Right lobe of liver (tissue), 6 donors: ENCODE measurements at regions not wholly inside any gene's neighbourhood (a gene's known extent, or its start where the extent isn't known, plus 50 kb on each side); places are given as distances from the start of the nearest gene placed in this dataset.

Source experiments
- ATAC-seq, 4 donors: fragments of 200-7000 bp; cut with Tn5 transposase; one replicate each; pipeline ENCODE4 v1.9.1; 2020; ENCODE audit warnings: mild to moderate bottlenecking in 4 of 4, moderate library complexity in 4 of 4
- DNase-seq, 3 donors: peaks; one replicate each; pipeline ENCODE4 v3.0.0-alpha.2; 2020
- H3K27ac ChIP-seq, 3 donors: fragments of 200-600 bp; one replicate each; pipeline ENCODE4 v1.8.0; 2022
- H3K27me3 ChIP-seq, 2 donors: fragments of 200-600 bp; one replicate each; pipeline ENCODE4 v1.8.0; 2022
- H3K36me3 ChIP-seq, 4 donors: fragments of 200-600 bp; sonication (generic) in 1 of 4; one replicate each; pipeline versions ENCODE4 v1.5.1 to v1.8.0; 2017 to 2022; ENCODE audit warnings: control low read depth in 1 of 4
- H3K4me1 ChIP-seq, 4 donors: fragments of 200-600 bp; sonication (generic) in 1 of 4; one replicate each; pipeline versions ENCODE4 v1.5.1 to v1.8.0; 2017 to 2022; ENCODE audit warnings: control low read depth in 1 of 4
- H3K4me3 ChIP-seq, 3 donors: fragments of 200-600 bp; one replicate each; pipeline ENCODE4 v1.8.0; 2022
- H3K9me3 ChIP-seq, 4 donors: fragments of 200-600 bp; sonication (generic) in 1 of 4; one replicate each; pipeline versions ENCODE4 v1.5.1 to v1.8.0; 2017 to 2022; ENCODE audit warnings: control low read depth in 1 of 4
- CTCF ChIP-seq, 4 donors: fragments of 200-600 bp in 3 of 4; fragments of 450-650 bp in 1 of 4; IDR thresholded peaks; one replicate each; pipeline versions ENCODE4 v1.5.1 to v1.8.0; 2016 to 2022; ENCODE audit warnings: antibody characterized with exemption in 4 of 4, mild to moderate bottlenecking in 2 of 4
- POLR2A ChIP-seq: fragments of 450-650 bp; IDR thresholded peaks from one replicate; pipeline ENCODE4 v1.6.1; 2017; ENCODE audit warnings: antibody characterized with exemption, mild to moderate bottlenecking
- WGBS: methylation state at CpG from one replicate; pipeline ENCODE4 v1.1.6; 2018; ENCODE audit warnings: low coverage, low lambda C conversion rate; ENCODE audit not compliant: insufficient coverage; ENCODE audit errors: missing lambda C conversion rate; 5-methylcytosine and 5-hydroxymethylcytosine counted together
- intact Hi-C, 2 donors: fragments of 100-400 bp; cut with DNase I; formaldehyde crosslinking; loops; one replicate each; pipeline versions ENCODE4 v1.11.2 to v1.14.1; 2022
- donor health status: DM: no; HTN: yes; CAD: no.
- donor health status: DM: no; HTN: no; CAD: no.
- donor health status: DM: no; HTN: no; CAD: no.
- donor health status: DM: no; HTN: yes; CAD: no.
- donor health status: DM: no; HTN: yes; CAD: no.

- intact Hi-C loops = no loop called here
- ATAC-seq (no peak), DNase-seq (no peak)
- Histone ChIP-seq H3K36me3 (no peaks in the 10 kb centered on the region), H3K4me3 (no peak overlapping the region), H3K4me1 (no peaks in the 10 kb centered on the region), H3K27ac (no peak overlapping the region), H3K9me3 (no peaks in the 10 kb centered on the region), H3K27me3 (no peaks in the 10 kb centered on the region)
- WGBS = 25% methylated on average over 1 of the region's 1 CpG
- TF ChIP-seq POLR2A (no peak), CTCF (IDR thresholded peaks at IDR 0.05) (no peak)
Observed at GRCh38 chr7:81621893-81622292, 148.0 kb downstream of the HGF start.

- Histone ChIP-seq H3K4me3 (no peak overlapping the region), H3K27ac (no peak overlapping the region), H3K9me3 (no peaks in the 10 kb centered on the region), H3K36me3 (no peaks in the 10 kb centered on the region), H3K27me3 (no peaks in the 10 kb centered on the region), H3K4me1 (no peaks in the 10 kb centered on the region)
- 69% methylated on average over 4 of the region's 4 CpGs for WGBS
- ATAC-seq (no peak), DNase-seq (no peak)
- no peak for TF ChIP-seq CTCF (IDR thresholded peaks at IDR 0.05)
- TF ChIP-seq POLR2A = no peak
- intact Hi-C loops = no loop called here
Observed at GRCh38 chr7:81618396-81619014, 151.3 kb downstream of the HGF start.

GRCh38 chr7:81616951-81617350 lies 152.9 kb downstream of the HGF start:
- DNase-seq (no peak), ATAC-seq (no peak)
- Histone ChIP-seq H3K4me1 (no peaks in the 10 kb centered on the region), H3K4me3 (no peak overlapping the region), H3K9me3 (no peaks in the 10 kb centered on the region), H3K36me3 (no peaks in the 10 kb centered on the region), H3K27me3 (no peaks in the 10 kb centered on the region), H3K27ac (no peak overlapping the region)
- intact Hi-C loops = no loop called here
- TF ChIP-seq CTCF (IDR thresholded peaks at IDR 0.05) (no peak), POLR2A (no peak)
- WGBS = 56% methylated on average over 3 of the region's 3 CpGs

- Histone ChIP-seq H3K27ac (no peak overlapping the region), H3K27me3 (no peaks in the 10 kb centered on the region), H3K4me1 (no peaks in the 10 kb centered on the region), H3K4me3 (no peak overlapping the region), H3K9me3 (no peaks in the 10 kb centered on the region), H3K36me3 (no peaks in the 10 kb centered on the region)
- intact Hi-C loops = no loop called here
- 81% methylated on average over 1 of the region's 1 CpG for WGBS
- DNase-seq (no peak), ATAC-seq (no peak)
- TF ChIP-seq CTCF (IDR thresholded peaks at IDR 0.05) (no peak), POLR2A (no peak)
Observed at GRCh38 chr7:81611805-81612204, 158.0 kb downstream of the HGF start.

- Histone ChIP-seq H3K27ac (no peak overlapping the region), H3K4me1 (no peaks in the 10 kb centered on the region), H3K27me3 (no peaks in the 10 kb centered on the region), H3K36me3 (no peaks in the 10 kb centered on the region), H3K9me3 (no peaks in the 10 kb centered on the region), H3K4me3 (no peak overlapping the region)
- intact Hi-C loops = no loop called here
- 85% methylated on average over 16 of the region's 27 CpGs for WGBS
- DNase-seq (peak in 2 of 3 donors; percentile 15 to 49), ATAC-seq (no peak)
- no peak for TF ChIP-seq CTCF (IDR thresholded peaks at IDR 0.05)
- no peak for TF ChIP-seq POLR2A
Observed at GRCh38 chr7:81611040-81611439, 158.8 kb downstream of the HGF start.
